ENCODE measurements at regions not wholly inside any gene's neighbourhood (a gene's known extent, or its start where the extent isn't known, plus 50 kb on each side); places are given as distances from the start of the nearest gene placed in this dataset.
A peak's percentile ranks its signal among the peaks of the same experiment; 100 is the strongest.

DNA sequence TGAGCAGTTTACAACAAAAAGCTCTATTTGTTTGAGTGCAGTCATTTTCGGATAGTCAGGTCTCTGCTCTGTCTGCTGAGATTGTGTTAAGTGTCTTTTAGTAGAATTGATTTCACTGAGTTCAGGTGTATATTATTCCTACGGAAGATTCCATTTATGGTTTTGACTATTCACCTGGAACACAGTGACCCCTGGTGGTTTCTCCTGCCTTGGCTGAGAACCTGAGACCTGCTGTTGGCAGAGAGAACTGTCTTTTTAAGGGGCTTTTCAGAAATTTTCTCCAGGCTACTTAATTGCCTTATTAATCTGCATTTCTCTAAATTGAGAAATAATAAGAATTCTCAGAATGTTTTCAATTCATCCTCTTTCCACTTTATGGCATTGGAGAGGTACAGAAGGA is 508.0 kb downstream of the TBC1D32 start:
- no peak overlapping the region for H2AFZ ChIP-seq (ENCODE audit: low read depth, low read length)

More for the DNA sequence above, 508.0 kb downstream of the TBC1D32 start:
- ATAC-seq (0 out of 3 replicates have a peak, but pooled peaks have one; percentile 57), DNase-seq (ENCODE audit: extremely low read depth in 1 of 4, low spot score in 3 of 4) (peak in 2 of 4 experiments; percentile 9 to 27), FAIRE-seq (no peak)
- Histone ChIP-seq H3K36me3 (ENCODE audit: control insufficient read depth, insufficient read depth, low read length) (no peaks in the 10 kb centered on the region), H3K9ac (ENCODE audit: insufficient read depth in 1 of 2, low read depth in 2 of 2, low read length in 2 of 2) (no peak overlapping the region), H3K4me3 (no peak overlapping the region), H3K4me1 (replicated peaks in 1 of 2; ENCODE audit: control insufficient read depth in 2 of 2, insufficient read depth in 2 of 2, low read length in 2 of 2) (no peaks in the 10 kb centered on the region), H3K4me2 (ENCODE audit: insufficient read depth, low read length) (no peak overlapping the region), H3K79me2 (ENCODE audit: control insufficient read depth, insufficient read depth, low read length) (no peaks in the 10 kb centered on the region), H4K20me1 (replicated peaks; ENCODE audit: control insufficient read depth, insufficient read depth, low read length) (no peaks in the 10 kb centered on the region), H3K9me3 (replicated peaks; ENCODE audit: control insufficient read depth, insufficient read depth, low read depth, low read length) (no peaks in the 10 kb centered on the region), H3K9me1 (ENCODE audit: control insufficient read depth, insufficient read depth, low read length) (no peaks in the 10 kb centered on the region), H3K27me3 (ENCODE audit: control insufficient read depth in 2 of 2, insufficient read depth in 2 of 2, low read length in 2 of 2) (no peaks in the 10 kb centered on the region), H3K27ac (ENCODE audit: extremely low read depth, low read depth, low read length) (no peak overlapping the region)
- POLR2A ChIA-PET: no interaction called here
- CTCF ChIA-PET (ENCODE audit: low intra/inter-chr PET ratio): interaction anchor here (0.7 kb wide), 1 partner anchor 1762 kb away, joined by 3 read pairs; no protein-coding TSS in a partner anchor
- no TSS peak for BruUV-seq (replicated peaks)
- peak in 1 of 2 experiments; percentile 51; a peak in 2 of 4 replicates for TF ChIP-seq RAD21 (CRISPR knock-in tag; conservative IDR thresholded peaks at IDR 0.05 in 1 of 2, IDR thresholded peaks at IDR 0.05 in 1 of 2)
- TF ChIP-seq, protein P1, sequence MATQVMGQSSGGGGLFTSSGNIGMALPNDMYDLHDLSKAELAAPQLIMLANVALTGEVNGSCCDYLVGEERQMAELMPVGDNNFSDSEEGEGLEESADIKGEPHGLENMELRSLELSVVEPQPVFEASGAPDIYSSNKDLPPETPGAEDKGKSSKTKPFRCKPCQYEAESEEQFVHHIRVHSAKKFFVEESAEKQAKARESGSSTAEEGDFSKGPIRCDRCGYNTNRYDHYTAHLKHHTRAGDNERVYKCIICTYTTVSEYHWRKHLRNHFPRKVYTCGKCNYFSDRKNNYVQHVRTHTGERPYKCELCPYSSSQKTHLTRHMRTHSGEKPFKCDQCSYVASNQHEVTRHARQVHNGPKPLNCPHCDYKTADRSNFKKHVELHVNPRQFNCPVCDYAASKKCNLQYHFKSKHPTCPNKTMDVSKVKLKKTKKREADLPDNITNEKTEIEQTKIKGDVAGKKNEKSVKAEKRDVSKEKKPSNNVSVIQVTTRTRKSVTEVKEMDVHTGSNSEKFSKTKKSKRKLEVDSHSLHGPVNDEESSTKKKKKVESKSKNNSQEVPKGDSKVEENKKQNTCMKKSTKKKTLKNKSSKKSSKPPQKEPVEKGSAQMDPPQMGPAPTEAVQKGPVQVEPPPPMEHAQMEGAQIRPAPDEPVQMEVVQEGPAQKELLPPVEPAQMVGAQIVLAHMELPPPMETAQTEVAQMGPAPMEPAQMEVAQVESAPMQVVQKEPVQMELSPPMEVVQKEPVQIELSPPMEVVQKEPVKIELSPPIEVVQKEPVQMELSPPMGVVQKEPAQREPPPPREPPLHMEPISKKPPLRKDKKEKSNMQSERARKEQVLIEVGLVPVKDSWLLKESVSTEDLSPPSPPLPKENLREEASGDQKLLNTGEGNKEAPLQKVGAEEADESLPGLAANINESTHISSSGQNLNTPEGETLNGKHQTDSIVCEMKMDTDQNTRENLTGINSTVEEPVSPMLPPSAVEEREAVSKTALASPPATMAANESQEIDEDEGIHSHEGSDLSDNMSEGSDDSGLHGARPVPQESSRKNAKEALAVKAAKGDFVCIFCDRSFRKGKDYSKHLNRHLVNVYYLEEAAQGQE (IDR thresholded peaks at IDR 0.05; ENCODE audit: borderline replicate concordance): peak; percentile 20; the same call in 1 of the 2 replicates
- TF ChIP-seq, protein P1 (CRISPR knock-in tag; IDR thresholded peaks at IDR 0.05; ENCODE audit: low read depth): no peak
- TF ChIP-seq ZNF124 (CRISPR knock-in tag; IDR thresholded peaks at IDR 0.05): no peak
- TF ChIP-seq NRF1 (conservative IDR thresholded peaks at IDR 0.05 in 1 of 2, IDR thresholded peaks at IDR 0.05 in 1 of 2): no peak
- TF ChIP-seq, protein P2, sequence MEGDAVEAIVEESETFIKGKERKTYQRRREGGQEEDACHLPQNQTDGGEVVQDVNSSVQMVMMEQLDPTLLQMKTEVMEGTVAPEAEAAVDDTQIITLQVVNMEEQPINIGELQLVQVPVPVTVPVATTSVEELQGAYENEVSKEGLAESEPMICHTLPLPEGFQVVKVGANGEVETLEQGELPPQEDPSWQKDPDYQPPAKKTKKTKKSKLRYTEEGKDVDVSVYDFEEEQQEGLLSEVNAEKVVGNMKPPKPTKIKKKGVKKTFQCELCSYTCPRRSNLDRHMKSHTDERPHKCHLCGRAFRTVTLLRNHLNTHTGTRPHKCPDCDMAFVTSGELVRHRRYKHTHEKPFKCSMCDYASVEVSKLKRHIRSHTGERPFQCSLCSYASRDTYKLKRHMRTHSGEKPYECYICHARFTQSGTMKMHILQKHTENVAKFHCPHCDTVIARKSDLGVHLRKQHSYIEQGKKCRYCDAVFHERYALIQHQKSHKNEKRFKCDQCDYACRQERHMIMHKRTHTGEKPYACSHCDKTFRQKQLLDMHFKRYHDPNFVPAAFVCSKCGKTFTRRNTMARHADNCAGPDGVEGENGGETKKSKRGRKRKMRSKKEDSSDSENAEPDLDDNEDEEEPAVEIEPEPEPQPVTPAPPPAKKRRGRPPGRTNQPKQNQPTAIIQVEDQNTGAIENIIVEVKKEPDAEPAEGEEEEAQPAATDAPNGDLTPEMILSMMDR (IDR thresholded peaks at IDR 0.05 in 2 of 3, conservative IDR thresholded peaks at IDR 0.05 in 1 of 3; ENCODE audit: insufficient read depth in 2 of 3, low read depth in 1 of 3, low read length in 3 of 3): peak in 2 of 3 experiments; percentile 43 to 45; a peak in 2 of 6 replicates
- WGBS (ENCODE audit: insufficient coverage, low coverage, missing lambda C conversion rate): 0% methylated on average over 2 of the region's 2 CpGs
- intact Hi-C loops (cut with micrococcal nuclease) (loop anchor here (5.0 kb wide), 2 partner anchors 1084 to 1864 kb away; no protein-coding TSS in a partner anchor), in situ Hi-C loops (cut with MboI) (no loop called here)
